Occipital lobe (tissue), 1 donor: ENCODE measurements at regions not wholly inside any gene's neighbourhood (a gene's known extent, or its start where the extent isn't known, plus 50 kb on each side); places are given as distances from the start of the nearest gene placed in this dataset.

ENCODE experiments used
- DNase-seq: peaks from one replicate; lab custom pipeline; 2025; lab: John Stamatoyannopoulos, UW

- no peak for DNase-seq
These were observed 92.3 kb upstream of the SPATA31C2 start for GRCh38 chr9:88230612-88231011.

GRCh38 chr9:88229434-88229833 is 91.2 kb upstream of the SPATA31C2 start:
- no peak for DNase-seq

DNA sequence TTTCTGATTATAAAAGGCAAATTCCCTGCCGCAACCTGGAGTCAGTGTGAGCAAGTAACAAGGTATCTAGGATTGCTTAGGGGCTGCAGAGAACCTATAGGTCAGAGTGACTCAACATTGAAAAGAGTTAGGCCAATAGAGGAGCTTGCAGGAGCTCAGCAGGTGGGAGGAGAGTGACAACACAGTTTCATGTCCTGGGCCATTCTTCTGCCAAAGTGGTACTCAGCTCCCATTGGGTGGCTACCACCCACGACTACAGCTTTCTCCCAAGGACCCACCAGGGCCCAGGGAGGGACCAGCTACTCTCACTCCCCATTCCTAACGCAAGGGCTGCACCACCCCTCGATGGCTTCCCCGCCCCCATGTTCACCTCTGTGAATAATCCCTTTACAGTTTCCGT is 86.7 kb upstream of the SPATA31C2 start:
- no peak for DNase-seq

DNA sequence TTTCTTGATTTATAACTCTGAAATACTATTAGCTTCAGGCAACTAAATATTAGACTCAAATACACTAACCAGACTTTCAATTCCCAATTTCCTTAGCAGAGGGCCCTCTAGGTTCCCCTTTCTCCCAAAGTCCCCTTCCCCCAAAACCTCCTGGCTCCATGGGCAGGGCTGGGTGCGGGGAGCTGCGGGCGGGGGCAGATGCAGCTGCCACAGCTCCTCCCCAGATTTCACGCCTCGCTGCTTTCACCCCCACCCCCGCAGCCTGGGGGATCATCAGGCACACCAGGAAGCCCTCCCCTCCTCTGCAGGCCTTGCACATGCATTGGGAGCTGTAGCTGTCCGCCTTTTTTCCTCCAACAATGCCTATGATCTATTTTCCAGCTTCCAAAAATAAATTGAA is 82.8 kb upstream of the SPATA31C2 start:
- DNase-seq, result no peak

- no peak for DNase-seq
These were observed 82.4 kb upstream of the SPATA31C2 start for GRCh38 chr9:88220652-88221051.

DNA sequence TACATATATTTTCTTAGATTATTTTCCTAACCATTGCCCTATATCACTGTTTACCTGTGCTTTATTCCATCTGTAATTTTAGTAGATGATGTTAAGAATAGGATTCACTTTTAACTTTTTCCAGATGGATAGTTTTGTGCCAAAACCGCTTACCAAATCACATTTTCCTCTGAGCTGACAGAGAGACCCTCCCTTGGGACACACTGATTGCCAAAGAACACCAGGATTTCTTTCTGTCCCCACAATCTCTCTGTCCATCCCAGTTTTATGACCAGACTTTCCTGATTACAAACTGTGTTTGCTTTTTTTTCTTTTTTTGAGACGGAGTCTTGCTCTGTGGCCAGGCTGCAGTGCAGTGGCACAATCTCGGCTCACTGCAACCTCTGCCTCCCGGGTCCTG is 81.3 kb upstream of the SPATA31C2 start:
- no peak for DNase-seq

DNA sequence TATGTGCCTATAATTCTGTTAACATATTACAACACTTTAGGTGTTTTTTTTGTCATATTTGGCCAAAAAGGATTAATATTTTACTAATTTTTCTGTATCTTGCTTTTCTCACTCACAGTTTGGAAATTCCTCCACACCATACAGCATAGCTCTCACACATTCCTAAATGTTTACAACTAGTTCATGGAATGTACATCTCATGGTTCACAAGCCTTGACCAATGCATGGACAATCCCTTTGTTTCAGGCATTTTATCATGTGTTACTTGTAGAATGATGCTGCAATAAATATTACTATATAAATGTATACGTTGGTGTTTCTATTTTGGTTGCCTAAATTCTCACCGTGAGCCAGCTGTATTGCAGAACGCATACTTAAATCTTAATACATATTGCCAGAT is 80.5 kb upstream of the SPATA31C2 start:
- DNase-seq, result no peak

DNA sequence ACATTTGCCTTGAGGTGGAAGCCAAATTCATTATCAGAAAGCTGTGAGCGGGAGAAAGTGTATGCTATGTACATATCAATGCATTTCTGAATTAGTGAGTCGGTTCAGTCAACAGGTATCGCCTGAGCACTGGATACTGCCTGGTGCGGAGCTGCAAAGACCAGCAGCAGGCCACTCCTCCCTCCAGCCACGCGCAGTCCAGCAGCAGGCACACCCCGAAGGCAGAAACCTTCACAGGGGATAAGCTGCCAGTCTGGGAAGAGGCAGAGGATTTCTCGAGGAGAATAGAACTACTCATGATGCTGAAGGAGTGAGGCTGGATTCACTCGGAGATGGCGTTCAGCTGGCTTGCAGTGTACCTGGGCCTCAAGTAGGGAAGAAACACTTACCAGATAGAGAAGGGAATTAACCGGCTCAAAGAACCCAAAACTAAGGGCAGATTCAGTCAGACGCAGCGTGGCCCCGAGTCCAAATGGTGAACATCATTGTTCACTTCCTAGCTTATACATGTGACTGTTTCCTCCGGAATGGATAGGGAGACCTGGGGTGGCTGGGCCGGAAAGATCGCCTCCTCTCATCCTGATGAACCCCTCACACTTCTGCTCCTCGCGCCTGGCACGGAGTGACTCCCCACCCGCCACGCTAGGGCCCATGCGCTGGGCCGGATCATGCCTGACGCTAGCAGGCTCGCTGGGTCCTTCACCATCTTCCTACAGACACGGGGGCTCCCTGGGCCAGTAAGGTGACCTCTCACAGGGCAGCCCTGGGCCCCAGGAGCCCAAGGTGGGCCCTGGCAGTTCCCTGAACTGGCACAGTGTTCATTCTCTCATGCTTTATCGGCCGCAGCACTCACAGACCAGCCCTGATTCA is 78.1 kb upstream of the SPATA31C2 start:
- no peak for DNase-seq

DNA sequence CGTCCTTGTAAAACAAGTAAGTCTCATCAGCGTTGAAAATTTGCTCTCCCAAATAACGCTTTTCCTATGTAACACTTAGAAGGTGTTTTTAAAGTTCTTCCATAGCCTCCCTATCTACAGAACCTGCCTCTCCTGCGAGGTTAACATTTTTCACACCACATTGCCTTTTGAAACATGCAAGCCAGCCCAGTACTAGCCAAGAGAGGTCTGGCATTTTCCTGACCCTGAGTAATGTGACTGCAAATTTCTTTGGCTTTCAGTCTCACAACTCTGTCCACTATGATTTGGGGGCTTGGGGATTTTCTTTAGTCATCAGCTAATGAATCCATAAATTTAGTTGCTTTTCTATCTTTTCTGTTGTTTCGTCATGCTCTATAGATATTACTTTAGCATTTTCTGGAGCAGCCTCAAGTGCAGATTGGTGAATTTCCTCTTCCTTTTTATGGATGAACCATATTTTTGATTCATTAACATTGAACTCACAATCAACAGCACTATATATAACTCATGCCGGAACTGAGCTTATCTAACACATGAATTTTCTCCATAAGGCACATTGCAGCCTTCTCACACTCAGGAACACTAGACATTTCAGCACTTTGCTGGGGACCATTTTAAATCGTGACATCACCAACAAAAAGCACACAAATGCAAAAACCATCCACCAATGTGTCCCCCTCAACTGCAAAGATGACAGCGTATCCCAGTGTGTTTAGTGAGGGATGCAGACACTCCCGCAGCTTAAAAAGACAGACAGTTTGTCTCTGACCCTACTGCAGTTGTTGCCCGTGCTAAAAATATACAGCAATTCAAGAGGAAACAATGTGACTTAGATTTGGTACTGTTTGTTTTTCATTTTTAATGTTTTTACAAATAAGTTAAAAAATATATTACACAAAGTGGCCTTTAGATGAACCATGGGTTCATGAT is 77.2 kb upstream of the SPATA31C2 start:
- no peak for DNase-seq

GRCh38 chr9:88202321-88202720 is 64.0 kb upstream of the SPATA31C2 start:
- DNase-seq, result no peak

DNA sequence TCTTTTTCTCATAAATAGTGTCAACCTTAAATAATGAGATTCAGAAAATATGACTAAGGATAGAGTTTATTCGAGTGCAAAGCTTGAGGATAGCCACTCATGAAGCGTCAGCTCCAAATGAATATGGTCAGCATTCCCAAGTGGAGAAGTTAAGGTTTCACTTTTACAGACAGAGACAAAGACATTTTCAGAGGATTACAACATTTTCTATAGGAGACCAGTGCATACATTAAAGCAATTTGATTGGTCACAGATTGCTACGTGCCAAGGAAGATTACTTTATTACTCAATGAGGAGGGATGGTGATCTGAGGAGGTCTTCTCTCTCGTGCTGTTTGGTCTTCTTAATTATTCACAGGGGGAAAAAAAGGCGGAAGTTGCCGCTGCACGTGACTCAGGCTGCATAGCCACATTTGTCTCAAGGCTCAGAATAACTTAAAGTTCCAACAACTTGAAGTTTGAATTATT is 60.1 kb upstream of the SPATA31C2 start:
- no peak for DNase-seq

GRCh38 chr9:88197781-88198340 is 59.6 kb upstream of the SPATA31C2 start:
- no peak for DNase-seq

GRCh38 chr9:88197016-88197415 is 58.7 kb upstream of the SPATA31C2 start:
- DNase-seq, result no peak

DNA sequence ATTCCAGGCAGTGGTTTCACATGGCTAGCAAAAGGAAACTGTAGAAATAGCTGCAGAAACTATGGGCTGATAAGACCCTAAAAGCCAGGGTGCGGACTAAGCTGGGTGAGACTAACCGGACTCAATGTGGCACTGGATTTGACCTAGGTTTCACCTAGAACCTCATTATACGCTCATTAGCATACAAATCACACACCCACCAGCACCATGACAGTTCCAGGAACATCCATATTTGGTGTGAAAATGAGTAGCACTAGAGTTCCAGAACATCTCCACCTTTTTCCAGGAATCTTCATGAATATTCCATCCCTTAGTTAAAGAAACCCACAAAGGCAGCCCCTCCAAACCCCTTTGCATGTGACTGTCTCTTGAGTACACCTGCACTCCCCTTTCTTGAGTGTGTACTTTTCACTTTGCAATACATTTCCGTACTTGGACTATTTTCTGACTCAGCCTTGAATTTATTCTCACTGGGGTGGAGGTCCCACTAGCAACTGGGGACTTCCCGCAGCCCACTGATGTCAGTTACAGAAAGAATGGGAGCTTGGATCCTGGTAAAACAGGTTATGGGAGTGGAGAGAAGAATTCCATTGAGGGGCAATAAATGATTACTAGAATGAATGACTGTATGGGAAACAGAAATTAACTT is 58.0 kb upstream of the SPATA31C2 start:
- DNase-seq, result no peak

DNA sequence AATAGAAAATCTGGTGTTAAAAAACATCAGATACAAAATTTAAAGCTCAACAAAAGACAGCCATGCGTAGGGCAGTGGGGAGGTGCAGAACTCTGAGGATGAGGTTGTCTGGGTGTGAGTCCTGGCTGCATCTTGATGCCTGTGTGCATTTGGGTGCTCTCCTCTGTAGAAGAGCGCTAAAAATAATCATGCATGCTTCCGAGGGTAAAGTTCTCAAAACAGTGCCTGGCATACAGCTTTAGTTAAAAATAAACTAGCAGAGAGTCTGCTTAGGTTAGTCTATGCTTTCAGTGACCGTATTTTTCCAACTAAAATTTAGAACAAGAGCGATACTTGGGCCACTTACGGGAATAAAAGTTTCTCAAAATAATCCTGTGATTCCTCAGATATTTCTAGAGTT is 55.5 kb upstream of the SPATA31C2 start:
- no peak for DNase-seq

DNA sequence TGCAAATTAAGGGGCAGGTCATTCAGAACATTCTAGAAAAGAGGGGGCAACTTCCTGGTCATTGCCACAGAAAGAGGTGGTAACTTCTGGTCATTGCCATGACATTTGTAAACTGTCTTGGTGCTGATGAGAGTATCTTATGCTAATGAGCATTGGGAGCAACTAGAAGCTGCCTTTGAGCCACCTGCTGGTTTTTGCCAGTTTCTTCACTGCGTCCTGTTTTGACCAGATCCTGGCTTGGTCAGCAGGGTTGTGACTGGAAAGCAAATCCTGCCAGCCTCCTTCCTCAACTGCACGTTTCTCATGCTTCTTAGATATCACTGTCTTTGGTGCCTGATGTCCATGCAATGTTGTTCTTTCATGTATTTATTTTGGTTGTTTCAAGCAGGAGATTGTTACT is 53.2 kb upstream of the SPATA31C2 start:
- DNase-seq, result no peak

- DNase-seq, result no peak
These were observed 51.1 kb upstream of the SPATA31C2 start for GRCh38 chr9:88189371-88189770.
